PC-9 (cell line): ENCODE measurements at regions not wholly inside any gene's neighbourhood (a gene's known extent, or its start where the extent isn't known, plus 50 kb on each side); places are given as distances from the start of the nearest gene placed in this dataset.

Source experiments
- EZH2 ChIP-seq: fragments of 200-600 bp; sonication (generic); IDR thresholded peaks from 2 replicates; pipeline ENCODE4 v1.8.0; 2017; ENCODE audit warnings: antibody characterized with exemption, low read depth
- TF ChIP-seq, protein P1 (sequence below): fragments of 200-600 bp; sonication (generic); conservative IDR thresholded peaks from 2 replicates; pipeline ENCODE4 v1.6.1; 2017; ENCODE audit warnings: mixed run types, antibody characterized with exemption, mild to moderate bottlenecking, moderate library complexity

DNA sequence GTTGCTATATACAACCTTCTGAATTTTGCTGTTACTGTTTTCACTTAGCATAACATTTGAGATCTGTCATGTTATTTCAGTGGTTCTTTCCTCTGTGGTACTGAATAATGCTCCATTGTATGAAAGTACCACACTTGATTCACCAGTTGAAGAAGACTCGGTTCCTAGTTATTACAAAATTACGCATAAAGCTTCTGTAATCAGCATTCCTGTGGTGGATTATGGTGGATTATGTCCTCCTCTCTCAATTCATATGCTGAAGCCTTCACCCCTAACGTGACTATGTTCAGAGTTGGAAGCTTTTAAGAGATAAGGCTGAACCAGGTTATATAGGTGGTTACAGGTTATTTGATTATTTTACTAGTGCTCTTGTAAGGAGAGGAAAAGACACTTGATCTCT is 2143.5 kb upstream of the AGA start:
- TF ChIP-seq, protein P1, sequence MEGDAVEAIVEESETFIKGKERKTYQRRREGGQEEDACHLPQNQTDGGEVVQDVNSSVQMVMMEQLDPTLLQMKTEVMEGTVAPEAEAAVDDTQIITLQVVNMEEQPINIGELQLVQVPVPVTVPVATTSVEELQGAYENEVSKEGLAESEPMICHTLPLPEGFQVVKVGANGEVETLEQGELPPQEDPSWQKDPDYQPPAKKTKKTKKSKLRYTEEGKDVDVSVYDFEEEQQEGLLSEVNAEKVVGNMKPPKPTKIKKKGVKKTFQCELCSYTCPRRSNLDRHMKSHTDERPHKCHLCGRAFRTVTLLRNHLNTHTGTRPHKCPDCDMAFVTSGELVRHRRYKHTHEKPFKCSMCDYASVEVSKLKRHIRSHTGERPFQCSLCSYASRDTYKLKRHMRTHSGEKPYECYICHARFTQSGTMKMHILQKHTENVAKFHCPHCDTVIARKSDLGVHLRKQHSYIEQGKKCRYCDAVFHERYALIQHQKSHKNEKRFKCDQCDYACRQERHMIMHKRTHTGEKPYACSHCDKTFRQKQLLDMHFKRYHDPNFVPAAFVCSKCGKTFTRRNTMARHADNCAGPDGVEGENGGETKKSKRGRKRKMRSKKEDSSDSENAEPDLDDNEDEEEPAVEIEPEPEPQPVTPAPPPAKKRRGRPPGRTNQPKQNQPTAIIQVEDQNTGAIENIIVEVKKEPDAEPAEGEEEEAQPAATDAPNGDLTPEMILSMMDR, result no peak
- no peak for TF ChIP-seq EZH2
